Globus pallidus (tissue), 1 donor: ENCODE measurements at regions not wholly inside any gene's neighbourhood (a gene's known extent, or its start where the extent isn't known, plus 50 kb on each side); places are given as distances from the start of the nearest gene placed in this dataset.

ENCODE experiments used
- DNase-seq: peaks from one replicate; pipeline ENCODE4 v3.0.0-alpha.2; 2015; ENCODE audit warnings: low spot score

DNA sequence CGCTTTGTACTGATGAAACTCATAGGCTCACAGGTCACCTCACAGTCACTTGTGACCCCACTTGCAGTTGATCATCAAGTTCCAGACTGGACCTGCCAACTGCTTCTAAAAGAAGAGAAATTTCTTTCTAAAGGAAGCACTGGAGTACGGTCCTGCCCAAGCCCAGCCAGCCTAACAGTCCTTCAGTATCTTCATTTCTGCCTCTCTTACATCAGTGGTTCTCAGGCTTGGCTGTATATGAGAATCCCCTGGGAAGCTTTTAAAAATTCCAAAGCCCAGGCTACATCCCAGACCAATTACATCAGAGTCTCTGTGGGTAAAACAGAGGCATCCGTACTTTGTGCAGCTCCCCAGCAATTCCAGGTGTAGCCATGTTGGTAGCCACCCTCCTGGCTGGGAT lies 282.1 kb downstream of the NFIB start:
- no peak for DNase-seq

DNA sequence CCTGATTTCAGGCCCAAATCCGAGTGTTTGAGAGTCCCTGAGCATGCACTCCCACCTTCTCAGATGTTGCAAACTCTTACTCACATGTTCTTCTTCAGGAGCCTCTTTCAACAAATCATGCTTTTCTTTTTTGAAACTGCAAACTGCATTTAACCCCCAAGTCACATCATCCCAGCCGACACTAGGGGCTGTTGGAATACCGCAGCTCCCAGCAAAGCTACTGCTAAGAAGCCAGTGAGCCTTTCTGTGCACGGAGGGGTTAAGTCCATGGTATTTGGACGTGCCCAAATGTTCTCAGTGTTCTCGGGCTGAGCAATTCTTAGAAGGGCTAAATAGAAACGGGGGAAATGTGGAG lies 282.9 kb downstream of the NFIB start:
- DNase-seq = no peak

DNA sequence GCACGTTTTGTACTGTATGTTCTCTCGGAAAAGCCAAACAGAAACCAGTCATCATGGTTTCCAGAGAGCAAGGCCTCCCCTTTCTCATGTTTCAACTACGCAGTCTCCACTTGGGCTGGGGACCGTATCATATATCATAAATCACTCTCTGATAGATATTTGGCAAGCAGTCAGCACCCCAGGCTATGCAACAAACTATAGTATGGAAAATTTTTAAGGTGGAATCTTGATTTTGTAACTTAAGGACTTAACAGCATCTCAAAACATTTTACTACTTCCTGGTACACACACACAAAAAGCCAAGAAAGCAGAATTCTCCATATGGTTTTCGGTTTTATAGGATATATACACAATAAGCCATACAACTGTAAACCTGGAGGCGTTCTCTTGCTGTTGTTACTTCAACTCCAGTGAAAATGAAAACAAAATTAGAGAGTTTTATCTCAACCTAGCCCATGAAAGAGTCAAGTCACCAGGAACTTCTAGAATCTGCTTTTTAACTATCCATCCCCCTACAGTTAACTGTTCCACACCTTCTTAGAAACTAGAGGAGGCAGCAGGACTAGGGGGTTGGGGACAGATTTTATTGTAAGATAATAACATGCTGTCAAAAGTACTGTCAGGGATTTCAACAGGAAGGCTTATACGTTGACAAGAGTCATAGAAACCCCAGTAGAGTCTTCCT lies 283.4 kb downstream of the NFIB start:
- no peak for DNase-seq

DNA sequence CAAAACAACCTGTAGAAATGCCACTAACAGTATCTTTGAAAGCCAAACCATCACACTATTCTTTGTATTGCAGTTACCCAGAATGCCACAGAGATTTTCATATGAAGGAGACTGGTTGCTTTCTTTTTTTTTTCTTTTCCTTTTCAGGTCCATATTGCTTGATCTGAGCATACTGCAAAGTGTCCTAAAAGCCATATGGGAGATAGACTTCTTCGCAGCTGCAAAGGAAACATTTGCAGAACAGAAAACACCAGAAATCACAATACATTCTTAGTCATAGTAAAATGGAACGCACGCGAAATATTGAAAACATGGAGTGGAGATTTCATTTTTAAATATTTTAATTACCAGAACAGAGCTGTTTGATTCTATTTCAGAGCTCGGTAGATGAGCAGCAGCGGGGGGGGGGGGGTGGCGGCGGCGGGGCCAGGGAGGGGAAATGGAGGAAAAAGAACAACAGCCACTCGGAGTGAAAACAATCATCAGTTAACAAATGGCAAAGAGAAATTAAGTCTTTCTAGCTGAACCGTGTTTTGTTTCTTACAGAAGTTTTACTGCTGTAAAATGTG lies 284.1 kb downstream of the NFIB start:
- no peak for DNase-seq

DNA sequence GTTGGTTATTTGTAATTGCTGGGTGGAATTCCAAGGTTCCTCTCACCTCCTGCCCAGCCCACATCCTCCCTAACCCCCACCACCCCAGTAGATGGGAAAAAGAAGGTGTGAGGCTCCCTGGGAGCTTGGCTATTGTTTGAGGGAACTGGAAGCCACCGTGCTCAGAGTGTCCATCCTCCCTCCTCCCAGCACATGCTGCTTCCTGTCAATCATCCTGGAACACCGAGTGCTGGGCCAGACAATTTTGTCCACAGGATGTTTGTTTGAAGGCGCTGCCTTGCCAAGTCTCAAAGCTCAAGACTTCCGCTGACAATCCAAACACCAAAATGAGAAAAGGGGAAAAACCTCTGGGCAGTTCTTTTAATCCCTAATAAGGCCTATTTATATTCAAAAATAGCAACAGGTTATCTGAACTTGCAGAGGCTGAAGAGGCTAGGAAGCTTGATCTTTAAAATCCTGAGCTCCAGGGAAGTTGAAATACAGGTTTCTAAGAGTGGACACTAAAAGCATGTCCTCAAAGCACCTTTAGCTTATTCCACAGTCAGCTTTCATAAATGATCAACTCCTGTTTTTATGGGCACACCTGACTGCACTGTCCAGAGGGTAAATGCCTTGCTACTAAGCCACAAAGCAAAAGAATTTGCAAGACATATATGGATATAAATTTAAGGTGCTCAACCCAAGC lies 286.7 kb downstream of the NFIB start:
- DNase-seq = no peak

DNA sequence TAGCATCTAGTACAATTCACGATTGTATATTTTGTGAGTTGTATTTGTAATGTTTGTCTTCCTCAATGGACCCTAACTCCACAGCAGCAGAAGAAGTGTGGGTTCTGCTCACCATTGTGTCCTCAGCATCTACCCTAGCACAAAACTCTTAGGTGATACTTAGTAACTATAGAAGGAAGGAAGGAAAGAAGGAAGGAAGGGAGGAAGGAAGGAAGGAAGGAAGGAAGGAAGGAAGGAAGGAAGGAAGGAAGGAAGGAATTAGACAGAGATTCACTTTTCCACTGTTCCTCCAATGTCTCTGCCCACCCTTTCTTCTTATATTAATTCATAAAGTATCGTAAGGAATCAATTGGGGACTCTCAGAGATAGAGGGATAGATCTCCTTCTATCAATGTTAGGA lies 288.2 kb downstream of the NFIB start:
- no peak for DNase-seq

DNA sequence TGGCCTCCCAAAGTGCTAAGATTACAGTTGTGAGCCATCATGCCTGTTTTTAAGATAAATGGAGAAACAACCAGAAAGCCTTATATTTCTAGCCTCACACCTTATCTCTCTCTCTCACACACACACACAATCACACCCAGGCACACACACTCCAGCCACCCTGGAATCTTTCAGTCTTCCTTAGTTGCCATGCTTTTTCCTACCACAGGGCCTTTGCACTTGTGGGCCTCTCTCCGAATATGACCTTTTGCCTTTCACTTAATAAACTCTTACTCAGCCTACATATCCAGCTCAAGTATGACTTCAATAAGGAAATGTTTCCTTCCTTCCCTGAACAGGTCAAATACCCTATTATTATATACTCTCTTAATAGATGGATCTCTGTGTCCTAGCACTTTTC lies 290.7 kb downstream of the NFIB start:
- DNase-seq = no peak

DNA sequence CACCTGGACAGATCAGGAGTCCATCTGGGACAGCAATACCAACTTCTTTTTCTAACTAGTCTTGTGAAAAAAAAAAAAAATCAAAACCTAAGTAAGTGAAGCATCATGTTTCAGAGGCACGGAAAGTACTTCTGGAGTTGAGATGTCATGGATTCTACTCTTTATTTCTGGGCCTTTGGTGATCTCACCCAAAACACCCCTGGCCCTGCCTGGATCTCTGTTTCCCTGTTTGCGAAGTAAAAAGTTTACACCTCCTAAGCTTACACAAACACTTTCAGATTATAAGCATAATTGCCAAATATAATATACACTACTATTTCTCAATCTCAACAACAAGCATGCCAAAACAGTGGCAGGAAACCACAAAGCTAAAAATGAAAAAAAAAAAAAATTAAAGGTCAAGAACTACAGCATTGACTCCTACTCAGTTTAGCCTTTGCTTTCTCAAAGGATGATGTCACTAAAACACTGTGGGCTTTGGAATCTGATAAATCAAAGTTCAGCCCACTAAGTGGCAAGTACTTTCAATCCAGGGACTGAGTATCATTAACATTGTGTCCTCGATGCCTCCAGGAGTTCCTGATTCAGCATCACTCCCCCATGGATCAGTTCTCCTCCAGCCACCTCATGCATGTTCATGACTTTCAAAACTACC lies 291.9 kb downstream of the NFIB start:
- no peak for DNase-seq

DNA sequence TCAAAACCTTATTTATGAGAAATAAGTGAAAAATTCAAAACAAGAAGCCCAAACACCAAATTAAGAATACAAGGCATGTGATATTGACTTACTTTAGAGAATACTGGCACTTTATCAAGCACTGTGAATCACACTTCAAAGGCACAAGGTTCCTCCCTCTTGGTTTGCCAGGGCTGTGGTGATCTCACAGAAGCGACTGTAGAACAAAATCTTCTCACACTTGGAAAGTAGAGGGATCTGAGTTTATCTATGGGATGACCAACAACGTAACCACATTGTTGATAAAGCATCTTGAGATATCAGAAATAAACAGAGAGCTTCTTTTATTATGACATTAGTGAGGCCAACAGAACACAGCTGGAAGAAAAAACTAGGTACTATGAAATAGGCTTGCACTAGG lies 295.9 kb downstream of the NFIB start:
- no peak for DNase-seq

DNA sequence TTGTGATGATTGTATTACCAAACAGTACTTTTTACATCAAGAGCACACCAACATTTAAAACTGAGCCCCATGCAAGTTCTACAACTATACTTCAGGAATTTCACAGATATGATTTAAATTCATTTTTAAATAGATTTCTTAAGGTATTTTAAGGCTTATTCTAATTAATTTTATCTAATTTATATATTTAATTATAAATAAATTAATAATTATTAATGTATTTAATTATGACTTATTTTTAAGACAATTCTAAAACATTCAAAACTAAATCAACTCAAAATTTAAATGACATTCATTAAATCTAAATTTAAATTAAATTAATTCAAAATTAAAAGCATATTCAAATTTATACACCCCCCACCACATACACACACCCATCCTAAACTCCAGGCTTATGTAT lies 299.2 kb downstream of the NFIB start:
- DNase-seq = no peak

DNA sequence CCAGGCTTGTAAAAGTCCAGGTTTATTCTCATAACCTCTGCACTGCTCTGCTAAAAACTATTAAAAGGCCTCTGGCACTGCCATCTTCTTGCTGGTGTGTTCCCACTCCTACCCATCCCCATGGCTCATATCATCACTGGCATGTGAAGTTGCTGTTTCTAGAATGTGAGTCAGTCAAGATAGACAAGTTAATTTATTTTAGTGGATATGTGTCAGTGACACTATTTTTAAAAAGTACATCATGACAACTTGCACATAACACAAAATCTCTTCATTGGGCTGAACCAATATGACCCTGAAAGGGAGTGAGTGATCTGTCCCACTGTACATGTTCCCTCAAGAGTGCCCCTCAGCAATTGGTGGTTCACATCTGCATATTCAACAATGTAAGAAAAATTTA lies 299.7 kb downstream of the NFIB start:
- no peak for DNase-seq

DNA sequence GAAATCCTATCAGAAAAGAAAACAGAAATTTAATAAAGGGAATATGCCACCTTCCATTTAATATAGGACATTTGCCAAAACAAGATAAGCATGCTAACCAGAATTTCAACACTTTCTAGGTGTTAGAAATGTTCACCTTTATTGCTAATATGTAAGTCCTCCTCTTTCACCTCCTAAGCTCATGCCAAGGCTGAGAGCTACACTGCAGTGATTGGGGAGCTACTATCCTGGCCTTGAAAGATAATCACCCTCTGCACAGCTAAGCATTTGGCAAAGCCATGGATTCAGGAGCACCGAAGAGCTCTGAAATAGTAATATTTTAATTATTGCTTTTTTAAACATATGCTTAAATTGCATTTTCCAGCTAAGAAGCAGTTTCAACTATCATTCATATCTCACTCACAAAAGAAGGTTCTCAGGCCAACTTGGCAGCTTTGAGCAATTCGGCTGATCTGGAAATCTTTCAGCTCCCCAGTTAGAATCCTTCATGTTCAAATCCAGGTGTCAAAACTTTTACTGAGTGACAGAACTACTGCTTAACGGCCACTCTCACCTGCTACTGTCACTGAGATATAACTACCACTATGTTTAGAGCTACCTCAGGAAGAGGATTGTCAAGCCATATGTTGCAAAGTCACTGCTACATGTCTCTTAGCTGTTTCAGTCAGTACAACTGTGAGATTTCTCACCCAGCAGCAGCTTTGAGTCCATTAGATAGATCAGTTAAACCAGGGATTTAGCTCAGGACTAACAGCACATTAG lies 302.0 kb downstream of the NFIB start:
- DNase-seq = no peak

DNA sequence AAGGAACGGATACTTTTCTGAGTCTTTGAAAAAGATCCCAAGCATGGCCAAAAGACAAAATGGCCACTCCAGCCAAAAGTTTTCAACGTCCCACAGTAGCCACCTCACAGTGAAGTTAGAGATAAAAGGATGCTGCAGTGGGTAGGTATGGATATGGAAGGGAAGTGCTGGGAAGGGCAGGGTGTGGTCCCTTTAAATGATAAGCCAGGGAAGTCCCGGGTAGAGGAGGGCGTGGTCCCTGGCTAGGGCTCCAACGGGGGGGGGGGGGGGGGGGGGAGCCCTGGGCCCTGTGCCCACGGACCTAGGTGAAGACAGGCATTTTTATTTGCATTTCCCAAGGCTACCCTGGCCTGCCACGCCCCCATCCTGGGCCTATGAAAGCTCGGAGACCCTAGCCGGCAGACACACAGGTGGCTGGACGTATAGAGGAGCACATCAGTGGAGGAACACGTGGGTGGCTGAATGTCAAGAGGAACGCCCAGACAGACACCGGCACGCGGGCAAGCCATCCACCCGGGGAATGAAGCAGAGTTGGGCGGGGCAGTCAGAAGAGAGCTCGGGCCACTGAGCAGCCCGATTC lies 306.7 kb downstream of the NFIB start:
- no peak for DNase-seq

DNA sequence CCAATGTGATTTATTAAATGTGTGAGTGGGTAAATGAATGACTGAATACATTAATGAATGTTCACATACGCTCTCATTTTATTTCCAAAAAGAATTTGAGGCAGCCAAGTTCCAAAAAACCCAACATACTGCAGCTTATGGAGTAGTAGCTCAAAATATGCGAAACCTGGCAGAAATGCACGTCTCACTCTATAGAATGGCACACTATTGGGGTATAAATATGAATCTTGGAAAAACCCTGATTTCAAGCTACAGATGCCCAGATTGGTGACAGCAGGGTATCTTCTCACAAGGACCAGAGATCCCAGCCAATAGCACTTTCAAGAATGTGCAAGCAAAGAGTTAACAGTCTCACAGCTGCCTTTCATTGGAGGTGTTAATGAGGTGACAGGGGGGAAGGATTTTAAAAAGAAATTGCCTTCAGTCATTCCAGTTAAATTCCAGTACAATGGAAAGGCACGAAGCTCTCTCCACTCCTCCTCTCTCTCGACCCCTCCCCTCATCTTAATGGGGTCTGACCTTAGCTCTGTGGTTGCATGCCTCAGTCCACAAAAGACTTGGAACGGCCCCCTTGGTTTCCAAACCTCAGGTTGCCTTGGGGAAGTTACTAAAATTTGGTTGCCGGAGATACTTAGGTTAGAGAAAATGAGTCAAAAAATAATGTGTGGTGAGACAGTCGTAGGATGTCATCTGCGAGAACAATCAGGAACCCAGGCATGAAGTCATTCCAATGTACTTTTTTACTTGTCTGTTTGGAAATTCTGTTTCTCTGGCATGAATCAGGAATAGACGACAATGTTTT lies 307.4 kb downstream of the NFIB start:
- no peak for DNase-seq

DNA sequence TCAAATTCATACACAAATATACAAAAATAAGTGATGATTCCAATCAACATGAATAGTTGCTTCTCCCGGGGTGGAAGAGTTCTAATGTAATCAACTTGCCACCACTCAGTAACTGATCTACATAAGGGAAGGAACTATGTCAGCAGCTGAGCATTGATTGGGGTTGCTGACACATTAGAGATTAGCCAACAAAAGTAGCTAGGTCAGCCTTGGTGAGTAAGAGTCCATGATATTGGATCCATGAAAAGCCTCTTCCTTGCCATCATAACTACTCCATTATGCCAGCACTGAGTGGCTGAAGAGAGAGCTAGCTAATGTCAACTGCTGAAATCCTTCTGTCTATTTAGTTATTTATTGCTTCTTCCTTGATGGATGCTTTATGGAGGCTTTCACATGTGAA lies 309.8 kb downstream of the NFIB start:
- DNase-seq = no peak

DNA sequence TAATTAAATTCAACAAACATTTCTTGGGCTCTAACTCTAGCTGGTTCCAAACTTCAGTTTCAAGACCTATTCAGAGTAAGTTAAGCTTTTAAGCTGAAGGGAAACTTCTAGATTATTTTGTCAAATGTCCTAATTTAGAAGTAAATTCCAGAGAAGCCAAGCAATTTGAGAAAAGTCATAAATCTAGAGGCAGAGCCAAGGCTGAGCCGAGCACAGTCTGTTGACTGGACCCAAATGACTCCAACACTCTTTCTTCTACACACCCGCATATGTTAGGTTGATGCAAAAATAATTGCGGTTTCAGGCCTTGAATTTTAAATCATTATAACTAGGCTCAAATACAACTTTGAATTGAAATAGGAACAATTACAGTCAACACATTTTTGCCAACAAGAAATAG lies 319.7 kb downstream of the NFIB start:
- no peak for DNase-seq

DNA sequence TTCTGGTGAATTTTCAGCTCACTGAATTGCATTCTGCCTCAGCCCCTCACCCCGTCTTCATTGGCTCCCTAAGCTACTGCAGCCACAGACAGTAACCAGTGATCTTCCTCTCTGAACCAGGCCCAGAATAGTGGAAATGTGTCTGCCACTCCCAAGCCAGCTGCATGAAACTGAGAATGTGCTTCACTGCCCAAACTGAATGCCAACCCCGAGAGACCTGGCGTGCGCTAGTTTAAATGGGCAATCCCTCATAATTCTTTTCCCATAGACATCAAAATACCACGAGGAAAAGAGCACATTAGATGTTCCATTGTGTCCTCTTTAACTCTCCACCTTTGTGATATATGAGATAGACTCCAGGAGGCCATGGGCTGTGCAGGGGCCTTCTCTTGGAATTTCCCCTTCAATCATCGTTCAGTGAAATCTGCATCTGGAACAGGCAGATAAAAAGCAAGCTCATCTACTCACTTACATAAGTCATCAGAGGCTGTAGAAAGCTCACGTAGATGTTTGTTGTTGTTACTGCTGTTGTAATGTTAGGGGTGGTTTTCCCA lies 320.2 kb downstream of the NFIB start:
- DNase-seq = no peak

DNA sequence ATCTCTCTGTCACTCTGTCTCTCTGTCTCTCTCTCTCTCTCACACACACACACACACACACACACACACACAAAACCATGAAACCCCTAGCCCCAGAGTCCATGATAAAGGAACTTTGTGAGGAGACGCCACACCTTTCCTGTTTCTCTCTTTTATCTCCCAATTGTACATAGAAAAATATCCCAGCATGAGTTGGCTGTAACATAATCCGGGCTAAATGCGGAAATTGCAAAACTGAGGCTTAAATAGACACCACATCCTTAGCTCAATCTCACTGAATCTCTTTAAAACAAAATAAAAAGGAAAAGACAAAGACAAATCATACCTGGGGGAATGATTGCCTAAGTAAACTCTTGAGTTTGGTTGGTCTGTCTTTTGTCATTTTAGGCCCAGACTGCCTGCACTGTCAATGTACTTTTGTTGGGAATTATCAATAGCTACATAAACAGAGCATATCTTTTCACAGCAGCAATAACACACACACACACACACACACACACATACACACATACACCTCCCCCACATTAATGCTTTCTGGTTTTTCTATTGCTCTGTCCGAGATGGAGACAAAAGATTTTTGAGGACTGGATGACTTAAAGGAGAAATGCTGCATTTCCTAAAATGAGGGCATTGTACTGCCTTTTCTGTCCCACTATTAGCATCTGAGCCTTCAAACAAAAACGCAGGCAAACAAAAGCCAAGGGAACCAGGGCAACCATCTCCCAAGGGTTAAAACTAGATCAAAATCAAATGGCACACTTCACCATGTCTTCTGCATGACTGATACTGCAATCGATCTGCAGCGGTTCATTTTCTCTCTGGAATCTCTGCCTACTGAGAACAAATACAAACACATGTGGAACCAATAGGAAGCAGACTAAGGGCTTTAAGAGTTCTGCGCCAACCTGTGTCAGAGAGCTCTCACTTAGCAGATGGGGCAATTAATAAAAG lies 321.5 kb downstream of the NFIB start:
- DNase-seq = no peak

DNA sequence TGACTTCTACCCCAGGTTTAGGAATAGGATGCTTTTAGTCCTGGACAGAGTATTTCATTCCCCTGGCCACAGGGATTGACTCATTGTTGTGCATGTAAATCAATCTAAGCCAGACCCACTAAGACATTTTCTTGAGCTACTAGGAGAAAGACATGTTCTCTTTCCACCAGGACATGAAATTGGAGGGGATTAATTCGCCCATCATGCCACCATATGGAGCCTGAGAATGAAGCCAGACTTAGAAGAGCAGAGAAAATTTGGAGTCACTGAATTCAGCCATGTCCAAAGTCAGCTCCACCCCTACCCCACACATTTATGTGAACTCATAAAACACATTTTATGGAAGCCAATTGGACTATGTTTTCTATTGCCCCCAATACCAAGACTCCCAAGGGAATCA lies 322.5 kb downstream of the NFIB start:
- no peak for DNase-seq

DNA sequence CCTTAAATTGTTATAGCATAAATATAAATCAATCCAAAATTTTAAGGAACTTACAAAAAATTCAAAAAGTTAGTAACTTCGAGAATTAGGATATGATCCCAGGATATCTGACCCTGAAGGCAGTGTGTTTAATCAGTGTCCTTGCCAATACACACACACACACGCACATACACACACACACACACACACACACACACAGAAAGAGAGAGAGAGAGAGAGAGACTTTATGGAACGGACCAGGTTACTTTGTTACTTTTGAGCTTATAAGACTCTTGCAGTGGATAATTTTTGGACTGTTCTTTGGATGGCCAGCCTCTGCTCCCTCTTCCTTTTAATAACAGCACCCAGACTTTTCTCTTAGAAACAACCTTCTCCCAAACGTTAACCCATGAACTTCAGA lies 322.9 kb downstream of the NFIB start:
- no peak for DNase-seq
